Adrenal gland (tissue), 9 donors: ENCODE measurements at regions not wholly inside any gene's neighbourhood (a gene's known extent, or its start where the extent isn't known, plus 50 kb on each side); places are given as distances from the start of the nearest gene placed in this dataset.

ENCODE experiments used
- DNase-seq, 7 donors: peaks; one replicate each; pipeline ENCODE4 v3.0.0-alpha.2; 2019 to 2020
- H3K27ac ChIP-seq, 5 donors: fragments of 200-600 bp; sonication (generic) in 4 of 5; 1 replicate in 3 of 5; 2 replicates in 2 of 5; pipeline versions ENCODE4 v1.5.1 to v1.8.0; 2016 to 2020; ENCODE audit warnings: mild to moderate bottlenecking in 1 of 5
- H3K27me3 ChIP-seq: fragments of 200-600 bp; 2 replicates; pipeline ENCODE4 v1.8.0; 2021
- H3K36me3 ChIP-seq, 2 donors: fragments of 200-600 bp; replicated peaks in 1 of 2; 1 replicate in 1 of 2; 2 replicates in 1 of 2; pipeline versions ENCODE4 v1.5.1 to v1.8.0; 2018 to 2022
- H3K4me1 ChIP-seq, 2 donors: fragments of 200-600 bp; replicated peaks in 1 of 2; 1 replicate in 1 of 2; 2 replicates in 1 of 2; pipeline versions ENCODE4 v1.5.1 to v1.8.0; 2018 to 2021
- H3K4me3 ChIP-seq, 4 donors: fragments of 200-600 bp; sonication (generic) in 3 of 4; one replicate each; pipeline ENCODE4 v1.5.1; 2016 to 2018
- H3K9me3 ChIP-seq, 3 donors: fragments of 200-600 bp; sonication (generic) in 1 of 3; replicated peaks in 1 of 3; 1 replicate in 2 of 3; 2 replicates in 1 of 3; pipeline versions ENCODE4 v1.5.1 to v1.8.0; 2016 to 2021
- CTCF ChIP-seq, 6 experiments: fragments of 450-650 bp in 4 of 6; fragments of 200-600 bp in 2 of 6; sonication (generic) in 1 of 6; IDR thresholded peaks; 1 replicate in 5 of 6; 2 replicates in 1 of 6; pipeline versions ENCODE4 v1.5.1 to v1.8.0; 2016 to 2021; ENCODE audit warnings: antibody characterized with exemption in 6 of 6, mild to moderate bottlenecking in 2 of 6, moderate library complexity in 1 of 6
- POLR2A ChIP-seq, 2 donors: fragments of 450-650 bp; IDR thresholded peaks; one replicate each; pipeline ENCODE4 v1.6.1; 2017; ENCODE audit warnings: antibody characterized with exemption in 2 of 2, mild to moderate bottlenecking in 2 of 2, moderate library complexity in 1 of 2
- WGBS, 4 donors: extraction: QIAGEN DNeasy Blood & Tissue Kit in 2 of 4; methylation state at CpG; one replicate each; pipeline versions ENCODE4 v1.1.5 to v1.1.7; 2013 to 2017; 5-methylcytosine and 5-hydroxymethylcytosine counted together
- intact Hi-C, 2 donors: fragments of 100-400 bp; cut with DNase I; formaldehyde crosslinking; loops; one replicate each; pipeline versions ENCODE4 v1.14.1 to v1.15.0; 2022 to 2023
- donor health status: healthy with polysubstance abuse.
- donor health status: Bipolar disorder and iron deficiency.
- donor health status: DM: yes; HTN: yes; CAD: no.
- donor health status: DM: no; HTN: no; CAD: no.
- donor health status: DM: no; HTN: no; CAD: no.

- no peak overlapping the region for H3K4me3 ChIP-seq
- H3K27ac ChIP-seq, result no peak overlapping the region
- peak in 1 of 7 donors; percentile 14 for DNase-seq
- TF ChIP-seq CTCF (IDR thresholded peaks at IDR 0.05) (no peak), POLR2A (IDR thresholded peaks at IDR 0.05) (no peak)
- H3K27me3 ChIP-seq, result no peaks in the 10 kb centered on the region
- peaks cover 0 to 11% of the 10 kb centered on the region in 2 donors for H3K4me1 ChIP-seq
- intact Hi-C loops, result no loop called here
- no peaks in the 10 kb centered on the region for H3K36me3 ChIP-seq
- H3K9me3 ChIP-seq, result no peaks in the 10 kb centered on the region
- WGBS, 4 donors, result 84 to 95% (median 91%) methylated on average over 4 of the region's 4 CpGs
These were observed 53.0 kb upstream of the CA12 start for GRCh38 chr15:63434576-63435186.

GRCh38 chr15:63435204-63435820 lies 53.7 kb upstream of the CA12 start:
- H3K9me3 ChIP-seq, result no peaks in the 10 kb centered on the region
- intact Hi-C loops, result no loop called here
- no peak overlapping the region for H3K27ac ChIP-seq
- peak in 1 of 7 donors; percentile 20 for DNase-seq
- no peaks in the 10 kb centered on the region for H3K27me3 ChIP-seq
- H3K4me3 ChIP-seq, result no peak overlapping the region
- peaks cover 0 to 11% of the 10 kb centered on the region in 2 donors for H3K4me1 ChIP-seq
- no peaks in the 10 kb centered on the region for H3K36me3 ChIP-seq
- WGBS, 4 donors, result 95 to 99% (median 96%) methylated on average over 9 of the region's 9 CpGs
- TF ChIP-seq POLR2A (IDR thresholded peaks at IDR 0.05) (no peak), CTCF (IDR thresholded peaks at IDR 0.05) (no peak)

GRCh38 chr15:63436341-63436740 lies 54.7 kb upstream of the CA12 start:
- peaks cover 0 to 11% of the 10 kb centered on the region in 2 donors for H3K4me1 ChIP-seq

More at GRCh38 chr15:63436341-63436740, 54.7 kb upstream of the CA12 start:
- no peak for TF ChIP-seq CTCF (IDR thresholded peaks at IDR 0.05)
- TF ChIP-seq POLR2A (IDR thresholded peaks at IDR 0.05), result no peak
- DNase-seq, result no peak
- Histone ChIP-seq H3K27ac (peak overlapping the region in 2 of 5 donors; percentile 47 to 71), H3K27me3 (no peaks in the 10 kb centered on the region), H3K9me3 (no peaks in the 10 kb centered on the region), H3K4me3 (no peak overlapping the region), H3K36me3 (no peaks in the 10 kb centered on the region)
- 85 to 91% (median 89%) methylated on average over 2 of the region's 2 CpGs for WGBS, 4 donors
- intact Hi-C loops, result no loop called here
